ENCODE measurements at regions not wholly inside any gene's neighbourhood (a gene's known extent, or its start where the extent isn't known, plus 50 kb on each side); places are given as distances from the start of the nearest gene placed in this dataset.

DNA sequence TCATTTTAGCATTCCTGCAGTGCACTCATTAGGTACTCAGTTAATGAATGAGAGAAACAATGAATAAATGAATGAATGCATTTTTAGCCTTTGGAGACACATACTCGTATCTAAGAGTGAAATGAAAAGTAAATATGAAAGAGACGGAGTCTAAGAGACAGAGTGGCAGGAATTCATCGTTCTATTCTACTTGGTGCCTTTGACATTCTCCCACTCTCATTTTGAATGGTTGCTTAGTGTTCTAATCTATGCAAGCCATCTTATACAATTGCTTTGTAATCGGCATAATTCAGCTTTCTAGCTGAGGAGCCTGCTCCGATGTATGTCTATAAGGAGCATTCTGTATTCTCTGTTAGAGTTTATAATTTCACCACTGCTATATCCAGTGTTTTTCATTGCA lies 554.9 kb downstream of the PLCL1 start:
- TF ChIP-seq CTCF (IDR thresholded peaks at IDR 0.05) (no peak), ZFX (IDR thresholded peaks at IDR 0.05; ENCODE audit: borderline replicate concordance) (no peak)

Data from 22Rv1 (cell line).